ENCODE measurements at regions not wholly inside any gene's neighbourhood (a gene's known extent, or its start where the extent isn't known, plus 50 kb on each side); places are given as distances from the start of the nearest gene placed in this dataset.

- ChIA-PET CTCF (no interaction called here), POLR2A (interaction anchor here (0.6 kb wide), 1 partner anchor 26 kb away, joined by 4 read pairs; no protein-coding TSS in a partner anchor)
- intact Hi-C loops (cut with micrococcal nuclease) = no loop called here
- no peak for TF ChIP-seq CTCF (IDR thresholded peaks at IDR 0.05)
- Mint-ChIP-seq H3K27ac (no peak overlapping the region), H3K9me3 (no peaks in the 10 kb centered on the region), H3K27me3 (peaks cover 5% of the 10 kb centered on the region), H3K36me3 (ENCODE audit: low read depth) (no peaks in the 10 kb centered on the region), H3K4me3 (no peak overlapping the region), H3K4me1 (peaks cover 19% of the 10 kb centered on the region)
- DNase-seq (no peak), ATAC-seq (ENCODE audit: low read depth) (no peak)
Observed at GRCh38 chr11:119515771-119516400, 92.9 kb upstream of the THY1 start.

- no peak for ATAC-seq (ENCODE audit: low read depth)
- no peak for DNase-seq
- TF ChIP-seq CTCF (IDR thresholded peaks at IDR 0.05) = no peak
- peaks cover 5% of the 10 kb centered on the region for H3K27me3 Mint-ChIP-seq
- no peaks in the 10 kb centered on the region for H3K9me3 Mint-ChIP-seq
- peaks cover 35% of the 10 kb centered on the region for H3K4me1 Mint-ChIP-seq
- intact Hi-C loops (cut with micrococcal nuclease) = no loop called here
- H3K4me3 Mint-ChIP-seq = no peak overlapping the region
- ChIA-PET CTCF (no interaction called here), POLR2A (no interaction called here)
- no peaks in the 10 kb centered on the region for H3K36me3 Mint-ChIP-seq (ENCODE audit: low read depth)
- no peak overlapping the region for H3K27ac Mint-ChIP-seq
Observed at GRCh38 chr11:119513806-119514170, 90.8 kb upstream of the THY1 start.

- H3K9me3 Mint-ChIP-seq = no peaks in the 10 kb centered on the region
- H3K36me3 Mint-ChIP-seq (ENCODE audit: low read depth) = no peaks in the 10 kb centered on the region
- no peak overlapping the region for H3K4me3 Mint-ChIP-seq
- intact Hi-C loops (cut with micrococcal nuclease) = no loop called here
- peaks cover 3% of the 10 kb centered on the region for H3K27me3 Mint-ChIP-seq
- peaks cover 35% of the 10 kb centered on the region for H3K4me1 Mint-ChIP-seq
- DNase-seq (no peak), ATAC-seq (ENCODE audit: low read depth) (no peak)
- no peak for TF ChIP-seq CTCF (IDR thresholded peaks at IDR 0.05)
- POLR2A ChIA-PET = interaction anchor here (0.6 to 1.8 kb wide), 2 partner anchors 11 to 17 kb away, joined by 3 to 16 read pairs; no protein-coding TSS in a partner anchor
- H3K27ac Mint-ChIP-seq = no peak overlapping the region
- CTCF ChIA-PET = no interaction called here
Observed at GRCh38 chr11:119513131-119513805, 90.3 kb upstream of the THY1 start.

- ChIA-PET POLR2A (interaction anchor here (0.5 to 1.8 kb wide), 3 partner anchors 12 to 26 kb away, joined by 3 to 16 read pairs (median 3); no protein-coding TSS in a partner anchor), CTCF (interaction anchor here (0.8 kb wide), 1 partner anchor 156 kb away, joined by 4 read pairs; no protein-coding TSS in a partner anchor)
- ATAC-seq (ENCODE audit: low read depth) = peak; percentile 77
- H3K36me3 Mint-ChIP-seq (ENCODE audit: low read depth) = no peaks in the 10 kb centered on the region
- peak overlapping the region; percentile 35 for H3K4me3 Mint-ChIP-seq
- H3K9me3 Mint-ChIP-seq = no peaks in the 10 kb centered on the region
- H3K4me1 Mint-ChIP-seq = peaks cover 35% of the 10 kb centered on the region
- no peaks in the 10 kb centered on the region for H3K27me3 Mint-ChIP-seq
- peak overlapping the region; percentile 38 for H3K27ac Mint-ChIP-seq
- intact Hi-C loops (cut with micrococcal nuclease) = no loop called here
- peak; percentile 25 for DNase-seq
- TF ChIP-seq CTCF (IDR thresholded peaks at IDR 0.05) = no peak
Observed at GRCh38 chr11:119512369-119512768, 89.4 kb upstream of the THY1 start.

- no peak for ATAC-seq (ENCODE audit: low read depth)
- CTCF ChIA-PET = interaction anchor here (0.6 kb wide), 1 partner anchor 882 kb away, joined by 3 read pairs; no protein-coding TSS in a partner anchor
- Mint-ChIP-seq H3K9me3 (no peaks in the 10 kb centered on the region), H3K27me3 (no peaks in the 10 kb centered on the region), H3K27ac (peak overlapping the region; percentile 38), H3K4me1 (peaks cover 35% of the 10 kb centered on the region), H3K36me3 (ENCODE audit: low read depth) (no peaks in the 10 kb centered on the region), H3K4me3 (peak overlapping the region; percentile 32)
- intact Hi-C loops (cut with micrococcal nuclease) = no loop called here
- POLR2A ChIA-PET = interaction anchor here (0.5 to 1.8 kb wide), 2 partner anchors 13 to 25 kb away, joined by 3 to 16 read pairs; no protein-coding TSS in a partner anchor
- no peak for TF ChIP-seq CTCF (IDR thresholded peaks at IDR 0.05)
- DNase-seq = no peak
Observed at GRCh38 chr11:119511614-119512306, 88.8 kb upstream of the THY1 start.
